HG02884 (cell line): ENCODE measurements at regions not wholly inside any gene's neighbourhood (a gene's known extent, or its start where the extent isn't known, plus 50 kb on each side); places are given as distances from the start of the nearest gene placed in this dataset.
"Not testable (repeated sequence)": the region's sequence is repeated elsewhere in the genome, so short reads cannot be mapped to it uniquely, and the experiment has no call there.

ENCODE experiments used
- ATAC-seq: cut with Tn5 transposase; IDR thresholded peaks from one replicate; pipeline ENCODE4 v1.9.1; 2021; ENCODE audit warnings: mild to moderate bottlenecking, moderate library complexity; ENCODE audit not compliant: unreplicated experiment

DNA sequence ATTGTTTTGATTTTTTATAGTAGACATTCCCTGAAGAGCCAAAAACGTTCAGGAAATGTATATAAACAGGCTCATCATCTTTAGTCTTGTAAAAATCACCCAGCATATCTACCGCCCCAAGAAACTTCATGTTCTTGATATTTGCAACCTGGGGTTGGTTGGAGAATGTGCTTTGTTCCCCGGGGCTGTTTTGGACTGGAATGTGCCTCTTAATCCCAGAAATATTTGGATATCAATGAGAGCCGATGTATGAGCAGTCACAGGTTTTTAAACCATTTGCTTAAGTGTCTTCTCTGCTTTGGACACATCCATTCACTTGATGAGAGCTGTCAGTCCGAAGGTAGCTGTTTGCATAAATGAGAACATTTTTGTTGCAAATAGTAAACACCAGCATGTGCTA, 449.7 kb downstream of the PCDH7 start:
- ATAC-seq = no peak

DNA sequence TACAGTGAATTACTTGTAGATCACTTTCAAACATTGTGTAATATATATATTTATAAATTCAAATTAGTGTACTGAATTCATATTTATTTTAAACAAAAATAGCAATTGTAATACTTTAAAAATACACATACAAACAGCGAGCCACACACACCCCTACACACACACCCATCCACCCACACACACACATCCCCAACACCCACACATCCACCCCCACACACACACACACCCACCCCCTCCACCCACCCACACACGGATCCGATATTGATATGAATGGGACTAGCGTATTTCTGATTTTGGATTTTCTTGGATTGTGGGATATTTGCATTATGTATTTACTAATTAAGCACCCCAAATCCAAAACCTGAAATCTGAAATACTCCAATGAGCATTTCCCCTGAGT, 451.2 kb downstream of the PCDH7 start:
- no peak for ATAC-seq

DNA sequence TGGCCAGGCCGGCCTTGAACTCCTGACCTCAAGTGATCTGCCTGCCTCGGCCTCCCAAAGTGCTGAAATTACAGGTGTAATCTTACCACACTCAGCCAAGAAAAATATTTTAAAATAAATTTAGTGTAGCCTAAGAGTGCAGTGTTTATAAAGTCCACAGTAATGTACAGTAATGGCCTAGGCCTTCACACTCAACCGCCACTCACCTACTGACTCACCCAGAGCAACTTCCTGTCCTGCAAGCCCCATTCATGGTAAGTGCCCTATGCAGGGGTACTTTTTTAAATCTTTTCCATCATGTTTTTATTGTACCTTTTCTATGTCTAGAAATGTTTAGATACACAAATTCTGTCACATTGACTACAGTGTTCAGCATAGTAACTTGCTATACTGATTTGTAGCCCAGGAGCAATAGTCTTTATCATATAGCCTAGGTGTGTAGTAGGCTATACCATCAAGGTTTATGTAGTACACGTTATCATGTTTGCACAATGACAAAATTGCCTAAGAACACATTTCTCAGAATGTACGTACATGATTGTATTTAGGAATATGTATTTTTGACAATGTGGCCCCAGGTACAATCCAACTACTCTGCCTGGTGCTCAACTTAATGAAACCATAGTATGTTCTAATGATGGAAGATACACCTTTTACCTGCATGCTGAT, 455.2 kb downstream of the PCDH7 start:
- ATAC-seq = no peak

DNA sequence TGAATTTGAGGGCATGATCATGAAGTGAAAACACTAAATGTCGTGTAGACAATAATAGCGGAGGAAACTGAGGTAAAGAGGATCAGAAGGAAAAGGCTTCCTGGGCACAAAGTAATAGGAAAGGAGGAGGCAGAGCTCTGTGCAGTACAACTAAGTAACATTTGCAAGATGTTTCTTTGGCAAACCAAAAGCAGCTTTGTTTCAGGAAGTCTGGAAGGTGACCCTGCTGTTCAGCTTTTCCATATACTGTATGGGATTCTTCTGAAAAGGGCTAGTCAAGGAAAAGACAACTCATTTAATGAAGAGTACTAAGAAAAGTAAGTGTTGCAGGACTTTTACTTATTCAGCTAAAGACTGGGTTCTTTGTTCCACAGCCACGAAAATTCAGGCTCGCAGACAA, 463.1 kb downstream of the PCDH7 start:
- ATAC-seq = no peak

DNA sequence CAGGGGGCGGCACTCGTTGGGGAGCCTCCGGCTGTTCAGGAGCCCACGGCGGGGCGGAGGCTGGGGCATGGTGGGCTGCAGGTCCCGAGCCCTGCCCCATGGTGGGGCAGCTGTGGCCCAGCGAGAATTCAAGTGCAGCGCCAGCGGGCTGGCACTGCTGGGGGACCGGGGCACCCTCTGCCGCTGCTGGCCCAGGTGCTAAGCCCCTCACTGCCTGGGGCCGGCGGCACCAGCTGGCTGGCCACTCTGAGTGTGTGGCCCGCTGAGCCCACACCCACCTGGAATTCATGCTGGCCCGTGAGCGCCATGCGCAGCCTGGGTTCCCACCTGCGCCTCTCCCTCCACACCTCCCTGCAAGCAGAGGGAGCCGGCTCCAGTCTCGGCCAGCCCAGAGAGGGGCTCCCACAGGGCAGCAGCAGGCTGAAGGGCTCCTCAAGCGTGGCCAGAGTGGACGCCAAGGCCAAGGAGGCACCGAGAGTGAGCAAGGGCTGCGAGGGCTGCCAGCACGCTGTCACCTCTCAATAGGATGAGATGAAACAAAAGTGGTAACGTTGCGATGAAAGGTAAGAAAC, 464.9 kb downstream of the PCDH7 start:
- ATAC-seq = no peak

DNA sequence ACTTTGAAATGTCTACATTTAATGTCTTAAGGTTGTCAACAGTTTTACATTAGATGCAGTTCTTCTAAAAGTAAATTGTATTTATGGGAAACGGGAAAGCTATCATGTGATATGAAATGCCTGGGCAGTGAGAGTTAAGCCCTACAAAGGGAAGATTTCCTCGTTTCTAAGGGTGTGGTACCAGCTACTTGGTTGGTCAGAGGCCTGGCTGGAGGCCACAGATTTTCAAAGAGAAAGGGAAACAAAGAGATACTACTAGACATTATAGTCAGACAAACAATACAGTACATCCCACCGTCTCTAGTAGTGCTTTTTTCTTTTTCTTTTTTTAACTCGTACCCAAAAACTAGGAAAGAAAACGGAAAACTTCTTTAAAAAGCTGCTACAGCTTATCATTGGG, 467.8 kb downstream of the PCDH7 start:
- ATAC-seq = no peak

DNA sequence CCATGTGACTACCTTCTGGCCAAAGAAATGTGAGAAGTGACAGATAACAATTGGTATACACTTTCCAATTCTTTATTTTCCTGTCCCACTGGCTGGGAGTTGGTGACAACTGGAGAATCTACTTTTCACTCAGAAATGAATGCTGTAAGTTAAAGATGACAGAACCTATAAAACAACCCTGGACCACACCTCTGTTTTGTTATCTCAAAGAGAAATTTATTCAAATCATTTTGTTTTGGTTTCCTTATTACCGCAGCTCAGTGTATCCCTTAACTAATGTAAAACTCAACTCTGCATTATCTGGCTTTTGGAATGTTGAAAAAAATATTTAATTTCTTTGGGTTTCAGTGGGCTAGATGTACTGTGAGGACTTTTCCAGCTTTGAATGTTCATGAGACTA, 469.8 kb downstream of the PCDH7 start:
- no peak for ATAC-seq

DNA sequence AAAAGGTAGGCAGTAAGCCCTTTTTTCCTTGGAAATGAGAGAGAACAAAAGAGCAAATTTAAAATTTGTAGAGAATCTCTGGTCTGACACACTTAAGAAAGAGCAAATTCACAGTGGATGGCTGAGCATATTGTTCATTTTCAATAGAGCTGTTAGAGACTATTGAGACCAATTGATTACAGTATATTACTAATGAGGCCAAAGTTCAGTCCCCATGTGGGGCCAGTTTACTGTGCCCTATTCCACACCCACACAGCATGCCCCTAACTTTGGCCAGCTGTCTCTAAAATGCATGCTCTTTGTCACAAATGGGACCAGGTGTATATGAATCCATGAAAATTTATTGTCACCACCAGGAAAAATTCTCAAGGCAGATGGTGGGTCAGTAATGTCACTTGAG, 470.5 kb downstream of the PCDH7 start:
- ATAC-seq = no peak

DNA sequence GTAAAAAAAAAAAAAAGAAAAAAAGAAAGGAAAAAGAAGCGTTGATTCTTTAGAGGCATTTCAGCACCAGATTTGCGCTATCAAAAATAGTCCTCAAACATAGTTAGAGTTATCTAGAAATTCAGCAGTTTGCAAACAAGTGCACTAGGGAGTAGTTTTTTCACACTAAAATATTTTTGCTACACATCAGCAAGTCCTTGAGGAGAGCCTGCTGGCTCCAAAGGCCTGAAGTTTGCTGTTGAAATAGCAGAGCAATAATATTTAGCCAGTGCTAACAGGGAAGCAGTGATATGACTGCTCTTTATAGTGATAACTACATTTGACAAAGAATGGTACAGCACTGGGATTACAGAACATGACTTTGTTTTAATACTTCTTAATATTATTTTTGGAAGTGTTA, 472.2 kb downstream of the PCDH7 start:
- ATAC-seq = no peak

DNA sequence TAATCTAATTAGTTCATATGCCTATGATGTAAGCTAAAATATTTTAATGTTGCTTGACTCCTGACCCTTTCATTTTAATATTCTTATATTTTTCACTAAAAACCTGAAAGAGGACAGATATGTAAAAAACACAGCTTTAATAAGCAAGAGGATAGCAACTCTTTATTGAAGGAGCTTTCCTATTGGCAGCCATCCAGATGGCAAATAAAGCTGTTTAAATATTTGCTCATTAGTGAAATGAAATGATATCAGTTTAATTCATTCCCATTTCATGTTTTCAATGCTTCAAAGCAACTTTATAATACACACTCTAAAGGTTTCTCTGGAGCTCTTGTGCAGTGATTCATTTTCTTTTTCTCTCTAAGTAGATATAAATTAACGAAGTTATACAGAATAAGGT, 473.4 kb downstream of the PCDH7 start:
- ATAC-seq = no peak

DNA sequence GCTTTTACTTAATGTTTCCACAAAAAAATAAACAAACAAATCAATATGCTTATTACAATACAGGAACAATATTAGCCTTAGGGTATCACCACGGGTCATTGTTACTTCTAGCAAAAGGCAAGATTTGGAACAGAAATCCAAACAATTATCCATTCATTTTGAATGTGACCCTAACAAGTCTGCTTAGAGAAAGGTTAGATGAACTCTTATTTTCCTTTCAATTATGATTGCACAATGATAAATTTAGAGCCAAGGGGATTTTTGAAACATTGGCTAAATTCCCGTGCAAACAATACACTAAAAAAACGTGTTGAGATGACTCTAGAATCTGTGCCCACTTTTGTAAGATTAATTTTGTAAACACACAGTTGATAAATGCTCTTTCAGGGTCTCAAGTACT, 474.7 kb downstream of the PCDH7 start:
- no peak for ATAC-seq

DNA sequence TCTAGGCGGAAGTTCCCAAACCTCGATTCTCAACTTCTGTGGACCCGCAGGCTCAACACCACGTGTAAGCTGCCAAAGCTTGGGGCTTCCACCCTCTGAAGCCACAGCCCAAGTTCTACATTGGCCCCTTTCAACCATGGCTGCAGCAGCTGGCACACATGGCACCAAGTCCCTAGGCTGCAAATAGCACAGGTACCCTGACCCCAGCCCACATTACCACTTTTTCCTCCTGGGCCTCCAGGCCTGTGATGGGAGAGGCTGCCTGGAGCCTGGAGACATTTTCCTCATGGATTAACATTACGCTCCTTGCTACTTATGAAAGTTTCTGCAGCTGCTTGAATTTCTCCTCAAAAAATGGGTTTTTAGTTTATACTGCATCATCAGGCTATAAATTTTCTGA, 479.5 kb downstream of the PCDH7 start:
- no peak for ATAC-seq

DNA sequence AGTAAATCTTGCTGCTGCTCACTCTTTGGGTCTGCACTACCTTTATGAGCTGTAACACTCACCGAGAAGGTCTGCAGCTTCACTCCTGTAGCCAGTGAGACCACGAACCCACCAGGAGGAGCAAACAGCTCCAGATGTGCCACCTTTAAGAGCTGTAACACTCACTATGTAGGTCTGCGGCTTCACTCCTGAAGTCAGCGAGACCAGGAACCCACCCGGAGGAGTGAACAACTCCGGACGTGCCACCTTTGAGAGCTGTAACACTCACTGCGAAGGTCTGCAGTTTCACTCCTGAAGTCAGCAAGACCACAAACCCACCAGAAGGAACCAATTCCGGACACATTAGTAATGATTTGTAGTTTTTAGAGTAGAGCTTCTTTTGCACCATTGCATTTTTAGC, 481.9 kb downstream of the PCDH7 start:
- ATAC-seq = not testable (repeated sequence)

DNA sequence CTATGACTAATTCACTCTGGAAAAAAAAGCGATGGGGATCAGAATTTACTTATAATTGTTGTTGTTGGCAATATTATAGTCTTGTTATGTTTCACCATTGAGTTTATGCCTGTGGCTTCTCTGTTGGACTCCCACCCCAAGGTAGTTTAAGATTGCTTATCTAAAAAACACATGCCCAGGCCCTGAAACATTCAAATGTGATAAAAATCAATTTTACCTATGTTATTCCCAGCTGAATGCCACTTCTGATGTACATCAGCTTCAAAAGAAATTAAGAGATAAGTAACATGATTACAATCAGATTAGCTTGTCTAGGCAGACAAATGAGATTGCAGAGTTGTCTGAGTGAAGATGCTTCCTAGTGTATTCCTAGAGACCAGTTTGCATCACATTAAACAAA, 484.7 kb downstream of the PCDH7 start:
- no peak for ATAC-seq

DNA sequence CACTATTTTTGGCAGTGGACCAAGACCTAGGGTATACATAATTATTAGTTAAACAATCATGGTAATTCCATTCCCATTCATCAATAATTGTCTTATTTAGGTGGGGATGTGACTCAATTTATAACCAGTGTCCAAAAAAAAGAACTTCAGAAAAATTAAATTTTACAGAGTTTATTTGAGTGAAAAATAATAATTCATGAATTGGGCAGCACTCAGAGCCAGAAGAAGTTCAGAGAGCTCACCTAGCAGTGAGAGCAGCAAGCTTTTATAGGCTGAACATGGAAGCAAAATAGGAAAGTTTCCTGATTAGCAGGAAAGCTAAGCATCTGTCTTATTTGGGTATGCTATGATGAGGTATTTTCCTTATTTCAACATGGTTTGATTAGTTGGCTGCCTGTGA, 500.8 kb downstream of the PCDH7 start:
- ATAC-seq = no peak

DNA sequence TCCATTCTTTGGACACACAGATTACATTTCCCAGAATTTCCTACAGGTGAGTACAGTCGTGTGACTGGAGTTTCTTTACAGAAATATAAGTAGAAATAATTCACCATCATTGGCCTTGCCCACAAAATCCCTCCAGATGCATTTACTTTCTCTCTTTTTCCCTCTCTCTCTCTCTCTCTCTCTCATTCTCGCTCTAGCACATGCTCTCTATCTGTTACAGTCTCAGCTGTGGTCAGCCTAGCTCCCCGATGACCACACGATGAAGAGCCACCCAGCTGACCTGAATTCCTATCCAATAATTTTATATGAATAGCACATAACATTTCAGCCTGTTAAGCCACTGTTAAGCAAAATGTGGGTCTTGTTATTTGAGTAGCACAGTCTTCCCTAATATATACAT, 507.9 kb downstream of the PCDH7 start:
- ATAC-seq = no peak

DNA sequence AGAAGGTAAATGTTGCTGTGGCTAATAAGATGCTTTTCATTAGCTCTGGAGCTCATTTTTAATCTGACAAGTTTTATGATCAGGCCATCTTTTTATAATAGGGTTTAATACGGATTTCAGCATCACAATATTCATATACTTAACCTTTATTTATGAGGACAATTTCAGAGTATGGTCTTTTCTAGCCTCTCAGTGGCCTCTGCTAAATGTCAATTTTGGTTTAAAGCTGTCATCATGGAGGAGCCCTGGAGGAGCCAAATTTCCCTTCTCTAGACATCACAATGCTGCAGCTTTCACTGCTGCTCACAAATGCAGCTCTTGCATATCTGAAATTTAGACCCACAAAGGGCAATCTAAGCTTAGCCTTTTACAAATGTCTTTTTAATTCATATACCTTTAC, 510.4 kb downstream of the PCDH7 start:
- no peak for ATAC-seq

DNA sequence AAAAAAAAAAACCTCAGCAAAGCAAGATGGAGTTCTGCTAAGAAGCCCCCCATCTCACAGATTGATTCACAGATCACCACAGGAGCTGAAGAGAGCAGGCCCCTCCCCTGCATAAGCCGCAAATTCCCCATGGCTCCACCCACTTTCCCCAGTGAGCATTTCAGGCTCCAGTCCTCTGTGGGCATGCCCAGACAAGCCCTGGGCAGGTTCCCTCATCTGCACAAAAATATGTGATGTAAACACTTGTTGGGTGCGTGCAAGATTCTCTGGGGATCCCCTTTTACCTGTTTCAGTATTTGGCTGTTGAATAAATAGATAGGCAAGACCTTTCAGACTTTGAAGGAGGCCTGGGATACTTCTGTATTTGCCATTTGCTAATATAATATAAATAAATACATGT, 514.3 kb downstream of the PCDH7 start:
- ATAC-seq = peak; percentile 60

DNA sequence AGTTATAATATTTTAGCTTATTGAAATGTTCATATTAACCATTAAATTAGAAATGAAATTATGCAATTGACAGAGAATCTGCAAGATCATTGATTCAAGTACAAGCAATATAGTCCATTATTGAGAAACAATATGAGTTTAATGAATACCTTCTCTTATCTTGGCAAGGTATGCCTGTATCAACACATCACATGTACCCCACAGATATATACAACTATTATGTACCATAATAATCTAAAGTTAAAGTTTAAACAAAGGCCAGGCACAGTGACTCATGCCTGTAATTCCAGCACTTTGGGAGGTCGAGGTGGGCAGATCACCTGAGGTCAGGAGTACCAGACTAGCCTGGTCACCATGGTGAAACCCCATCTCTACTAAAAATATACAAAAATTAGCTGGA, 514.7 kb downstream of the PCDH7 start:
- no peak for ATAC-seq

DNA sequence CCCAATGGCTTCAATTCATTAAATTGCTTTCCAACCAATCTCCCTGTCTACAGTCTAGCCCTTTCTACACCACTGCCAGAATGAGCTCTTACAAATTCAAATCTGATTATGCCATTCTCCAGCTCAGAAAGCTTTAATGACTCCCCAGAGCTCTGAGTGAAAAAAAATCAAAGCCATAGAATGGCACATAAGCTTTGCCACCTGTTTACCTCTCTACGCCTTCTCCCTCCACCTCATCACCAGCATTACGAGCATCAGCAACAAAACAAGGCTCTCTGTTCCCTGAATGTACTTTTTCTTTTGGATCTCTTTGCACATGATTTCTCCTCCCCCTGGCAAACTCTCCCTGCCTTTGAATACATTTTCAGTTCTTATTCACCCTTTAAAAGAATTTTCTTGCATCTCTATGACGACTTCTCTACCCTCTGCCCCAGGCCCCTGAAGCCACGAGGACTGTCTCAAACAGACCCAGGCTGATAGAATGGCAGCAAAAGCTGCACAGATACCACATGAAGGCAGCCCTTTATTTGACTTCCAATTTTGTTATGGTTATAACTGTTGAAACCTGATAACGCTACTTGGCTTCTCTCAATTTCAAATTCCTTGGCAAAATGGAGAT, 516.0 kb downstream of the PCDH7 start:
- ATAC-seq = no peak

DNA sequence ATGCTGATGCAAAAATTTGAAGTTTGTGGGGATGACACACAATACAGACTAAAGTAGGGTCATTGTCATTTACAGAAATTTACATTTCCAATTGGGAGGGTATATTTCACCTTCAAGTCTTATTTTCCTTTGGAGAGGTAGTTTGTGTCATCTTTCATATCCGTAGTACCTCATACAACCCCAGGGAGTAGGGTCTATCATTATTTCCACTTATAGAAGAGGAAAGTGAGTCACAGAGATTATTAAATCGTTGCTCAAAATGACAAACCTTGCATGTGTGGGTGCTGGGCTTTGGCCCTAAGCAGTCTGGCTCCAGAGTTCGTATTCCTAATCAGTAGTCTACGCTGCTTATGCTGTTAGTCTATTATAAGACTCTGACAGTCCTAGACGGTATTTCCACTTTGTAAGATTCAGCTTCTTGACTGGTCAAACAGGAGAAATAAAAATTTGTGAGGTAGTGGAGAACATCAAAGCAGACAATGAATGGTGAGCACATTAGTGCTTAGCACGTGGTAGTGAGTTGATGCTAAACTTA, 516.5 kb downstream of the PCDH7 start:
- ATAC-seq = no peak

DNA sequence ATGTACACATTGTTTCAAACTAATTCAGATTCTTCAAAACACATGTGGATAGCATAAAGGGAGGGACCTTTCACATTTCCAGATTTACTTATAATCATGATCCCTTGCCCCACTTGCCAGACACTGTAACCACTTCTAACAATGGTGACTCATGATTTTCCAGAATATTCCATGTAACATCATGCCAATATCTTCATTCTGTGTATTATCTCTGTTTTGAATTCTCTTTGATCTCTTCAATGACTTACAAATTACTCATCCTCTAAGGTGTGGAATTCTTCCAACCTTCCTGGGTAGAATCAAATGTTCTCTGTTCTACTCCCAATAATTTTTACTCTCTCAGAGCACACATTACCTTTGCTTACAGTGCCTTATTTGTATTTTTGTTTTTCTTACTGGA, 517.1 kb downstream of the PCDH7 start:
- ATAC-seq = no peak

DNA sequence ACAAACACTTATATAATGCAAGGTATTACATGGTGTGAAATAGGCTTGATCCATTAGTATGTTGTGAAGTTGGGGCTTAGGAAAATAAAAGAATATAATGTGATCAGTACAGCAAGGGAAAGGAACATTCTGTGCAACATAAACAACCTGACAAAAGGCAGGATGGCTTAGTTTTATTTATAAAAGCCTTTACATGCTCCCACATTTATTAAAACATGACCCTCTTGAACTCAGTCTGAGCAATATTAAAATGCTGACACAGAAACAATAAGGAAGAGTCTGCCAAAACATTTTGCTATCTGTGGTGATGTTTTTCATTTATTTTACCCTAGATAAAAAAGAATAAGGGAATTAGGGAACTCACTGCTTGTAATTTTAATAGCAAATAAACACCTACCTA, 519.7 kb downstream of the PCDH7 start:
- no peak for ATAC-seq
